Thyroid gland (tissue), 4 donors: ENCODE measurements at regions not wholly inside any gene's neighbourhood (a gene's known extent, or its start where the extent isn't known, plus 50 kb on each side); places are given as distances from the start of the nearest gene placed in this dataset.

ENCODE experiments used
- DNase-seq, 2 donors: peaks; one replicate each; pipeline ENCODE4 v3.0.0-alpha.2; 2019
- H3K27ac ChIP-seq, 3 donors: fragments of 200-600 bp; sonication (generic); 1 replicate in 2 of 3; 2 replicates in 1 of 3; pipeline ENCODE4 v1.5.1; 2016 to 2019; ENCODE audit warnings: mild to moderate bottlenecking in 1 of 3, moderate library complexity in 1 of 3
- H3K27me3 ChIP-seq: fragments of 200-600 bp; sonication (generic); one replicate; pipeline ENCODE4 v1.5.1; 2019
- H3K36me3 ChIP-seq, 2 donors: fragments of 200-600 bp; sonication (generic); one replicate each; pipeline ENCODE4 v1.5.1; 2016 to 2019
- H3K4me1 ChIP-seq, 2 donors: fragments of 200-600 bp; sonication (generic); one replicate each; pipeline ENCODE4 v1.5.1; 2017 to 2019
- H3K4me3 ChIP-seq, 3 donors: fragments of 200-600 bp; sonication (generic); replicated peaks in 1 of 3; 1 replicate in 2 of 3; 2 replicates in 1 of 3; pipeline ENCODE4 v1.5.1; 2016; ENCODE audit warnings: mild to moderate bottlenecking in 1 of 3
- H3K9me3 ChIP-seq: fragments of 200-600 bp; sonication (generic); one replicate; pipeline ENCODE4 v1.5.1; 2017
- CTCF ChIP-seq, 6 experiments: fragments of 200-600 bp in 3 of 6; fragments of 450-650 bp in 3 of 6; sonication (generic) in 3 of 6; IDR thresholded peaks; one replicate each; pipeline ENCODE4 v1.5.1; 2016 to 2019; ENCODE audit warnings: antibody characterized with exemption in 6 of 6, mild to moderate bottlenecking in 2 of 6, inconsistent platforms in 1 of 6, moderate library complexity in 1 of 6
- POLR2A ChIP-seq, 2 donors: fragments of 450-650 bp; IDR thresholded peaks; one replicate each; pipeline ENCODE4 v1.6.1; 2017; ENCODE audit warnings: antibody characterized with exemption in 2 of 2, mild to moderate bottlenecking in 2 of 2, moderate library complexity in 1 of 2
- WGBS, 2 donors: methylation state at CpG; one replicate each; pipeline ENCODE4 v1.1.5; 2017; 5-methylcytosine and 5-hydroxymethylcytosine counted together
- intact Hi-C: fragments of 100-400 bp; cut with DNase I; formaldehyde crosslinking; loops from one replicate; pipeline ENCODE4 v1.15.1; 2023

- no peaks in the 10 kb centered on the region for H3K36me3 ChIP-seq
- 61 to 66% methylated on average over 12 to 14 of the region's 15 CpGs for WGBS, 2 donors
These were observed 1464.8 kb downstream of the BRD1 start for GRCh38 chr22:48362721-48363404.

GRCh38 chr22:48361099-48361639 is 1466.5 kb downstream of the BRD1 start:
- no peak for DNase-seq
- Histone ChIP-seq H3K4me3 (no peak overlapping the region), H3K4me1 (no peaks in the 10 kb centered on the region), H3K27ac (no peak overlapping the region), H3K9me3 (no peaks in the 10 kb centered on the region), H3K27me3 (no peaks in the 10 kb centered on the region), H3K36me3 (no peaks in the 10 kb centered on the region)
- 88 to 90% methylated on average over 1 of the region's 1 CpG for WGBS, 2 donors
- no peak for TF ChIP-seq CTCF (IDR thresholded peaks at IDR 0.05)
- TF ChIP-seq POLR2A (IDR thresholded peaks at IDR 0.05): no peak
- intact Hi-C loops: no loop called here

More at GRCh38 chr22:48362721-48363404, 1464.8 kb downstream of the BRD1 start:
- Histone ChIP-seq H3K9me3 (no peaks in the 10 kb centered on the region), H3K27ac (no peak overlapping the region), H3K4me1 (no peaks in the 10 kb centered on the region), H3K27me3 (no peaks in the 10 kb centered on the region), H3K4me3 (no peak overlapping the region)
- intact Hi-C loops: no loop called here
- TF ChIP-seq POLR2A (IDR thresholded peaks at IDR 0.05) (no peak), CTCF (IDR thresholded peaks at IDR 0.05) (no peak)
- no peak for DNase-seq

GRCh38 chr22:48359613-48359965 is 1468.1 kb downstream of the BRD1 start:
- no peak overlapping the region for H3K4me3 ChIP-seq
- DNase-seq: no peak
- no peak overlapping the region for H3K27ac ChIP-seq
- H3K27me3 ChIP-seq: no peaks in the 10 kb centered on the region
- no peaks in the 10 kb centered on the region for H3K4me1 ChIP-seq
- WGBS, 2 donors: 67 to 68% methylated on average over 14 of the region's 14 CpGs
- TF ChIP-seq POLR2A (IDR thresholded peaks at IDR 0.05) (no peak), CTCF (IDR thresholded peaks at IDR 0.05) (no peak)
- intact Hi-C loops: no loop called here
- no peaks in the 10 kb centered on the region for H3K9me3 ChIP-seq
- no peaks in the 10 kb centered on the region for H3K36me3 ChIP-seq

- TF ChIP-seq POLR2A (IDR thresholded peaks at IDR 0.05): no peak
- no peak for TF ChIP-seq CTCF (IDR thresholded peaks at IDR 0.05)
- no peak overlapping the region for H3K27ac ChIP-seq
- H3K4me1 ChIP-seq: no peaks in the 10 kb centered on the region
- no peak overlapping the region for H3K4me3 ChIP-seq
- intact Hi-C loops: no loop called here
- H3K36me3 ChIP-seq: no peaks in the 10 kb centered on the region
- WGBS, 2 donors: 88 to 90% methylated on average over 12 to 18 of the region's 18 CpGs
- DNase-seq: no peak
- no peaks in the 10 kb centered on the region for H3K27me3 ChIP-seq
- H3K9me3 ChIP-seq: no peaks in the 10 kb centered on the region
These were observed 1468.6 kb downstream of the BRD1 start for GRCh38 chr22:48358886-48359612.

GRCh38 chr22:48357961-48358360 is 1469.7 kb downstream of the BRD1 start:
- Histone ChIP-seq H3K27ac (no peak overlapping the region), H3K4me1 (no peaks in the 10 kb centered on the region), H3K36me3 (no peaks in the 10 kb centered on the region), H3K4me3 (no peak overlapping the region), H3K27me3 (no peaks in the 10 kb centered on the region), H3K9me3 (no peaks in the 10 kb centered on the region)
- TF ChIP-seq POLR2A (IDR thresholded peaks at IDR 0.05) (no peak), CTCF (IDR thresholded peaks at IDR 0.05) (no peak)
- intact Hi-C loops: no loop called here
- WGBS, 2 donors: 73 to 77% methylated on average over 6 to 7 of the region's 7 CpGs
- no peak for DNase-seq
